HG02588 (cell line): ENCODE measurements at regions not wholly inside any gene's neighbourhood (a gene's known extent, or its start where the extent isn't known, plus 50 kb on each side); places are given as distances from the start of the nearest gene placed in this dataset.

Experiments
- ATAC-seq: cut with Tn5 transposase; IDR thresholded peaks from one replicate; pipeline ENCODE4 v1.9.1; 2021; ENCODE audit warnings: mild to moderate bottlenecking, moderate library complexity; ENCODE audit not compliant: unreplicated experiment

DNA sequence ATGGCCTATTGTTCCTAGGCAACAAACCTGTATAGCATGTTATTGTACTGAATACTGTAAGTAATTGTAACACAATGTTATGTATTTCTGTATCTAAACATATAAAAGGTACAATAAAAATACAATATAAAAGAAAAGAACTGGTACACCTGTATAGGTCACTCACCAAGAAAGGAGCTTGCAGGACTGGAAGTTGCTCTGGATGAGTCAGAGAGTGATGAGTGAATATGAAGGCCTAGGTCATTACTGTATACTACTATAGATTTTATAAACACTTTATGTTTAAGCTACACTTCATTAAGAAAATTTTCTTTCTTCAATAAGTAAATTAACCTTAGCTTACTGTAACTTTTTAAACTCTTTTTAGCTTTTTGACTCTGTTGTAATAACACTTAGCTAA lies 559.9 kb downstream of the PLPP3 start:
- no peak for ATAC-seq

DNA sequence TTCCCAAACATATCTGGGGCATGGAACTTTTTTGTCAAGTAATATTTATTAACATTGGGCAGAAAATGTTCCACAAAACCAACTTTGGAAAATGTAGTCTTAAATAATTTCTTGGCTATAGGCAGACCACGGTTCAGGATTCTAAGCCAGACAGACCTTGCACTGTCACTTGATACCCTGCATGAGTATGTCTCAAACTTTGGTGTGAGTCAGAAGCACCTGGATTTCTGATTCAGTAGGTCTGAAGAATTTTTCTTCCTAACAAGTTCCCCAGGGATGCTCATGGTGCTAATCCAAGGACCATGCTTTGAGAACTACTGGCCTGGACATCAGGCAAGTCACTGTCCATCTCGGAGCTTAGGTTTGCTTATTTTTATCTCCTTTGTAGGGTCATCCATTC lies 562.0 kb downstream of the PLPP3 start:
- no peak for ATAC-seq

DNA sequence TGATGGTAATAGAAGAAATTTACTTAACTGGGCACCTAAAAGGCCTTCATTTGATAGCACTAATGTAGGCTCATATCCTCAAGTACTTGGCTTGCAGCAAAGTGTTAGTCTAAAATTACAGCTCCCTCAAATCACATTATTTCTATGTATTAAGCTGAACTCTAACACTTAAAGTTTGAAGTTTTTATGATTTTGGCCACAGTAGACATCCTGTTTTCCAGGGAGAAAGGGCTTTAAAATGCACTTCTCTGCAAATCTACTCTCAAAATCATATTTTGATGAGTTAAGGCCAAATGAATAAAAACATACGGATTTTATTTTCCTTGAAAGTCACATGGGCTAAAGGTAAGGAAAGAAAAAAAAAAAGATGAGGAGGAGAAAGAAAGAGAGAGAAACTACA lies 575.5 kb downstream of the PLPP3 start:
- no peak for ATAC-seq

DNA sequence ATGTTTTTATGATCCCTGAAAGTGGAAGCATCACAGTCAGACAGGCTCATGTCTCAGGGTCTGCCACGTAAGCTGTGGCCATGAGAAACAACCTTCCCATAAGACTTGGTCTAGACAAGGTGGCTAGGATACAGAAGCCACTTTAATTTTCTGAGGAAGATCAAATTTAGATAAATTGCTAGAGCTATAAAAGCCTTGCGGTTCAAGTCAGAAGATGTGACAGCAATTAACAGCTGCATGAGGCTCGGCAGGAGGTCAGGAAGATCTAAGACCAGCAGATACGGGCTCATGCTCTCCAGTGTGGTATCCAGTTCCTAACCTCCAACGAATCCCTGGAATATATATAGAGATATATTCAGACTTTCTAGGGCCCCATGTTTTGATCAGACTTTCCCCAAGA lies 577.1 kb downstream of the PLPP3 start:
- no peak for ATAC-seq

DNA sequence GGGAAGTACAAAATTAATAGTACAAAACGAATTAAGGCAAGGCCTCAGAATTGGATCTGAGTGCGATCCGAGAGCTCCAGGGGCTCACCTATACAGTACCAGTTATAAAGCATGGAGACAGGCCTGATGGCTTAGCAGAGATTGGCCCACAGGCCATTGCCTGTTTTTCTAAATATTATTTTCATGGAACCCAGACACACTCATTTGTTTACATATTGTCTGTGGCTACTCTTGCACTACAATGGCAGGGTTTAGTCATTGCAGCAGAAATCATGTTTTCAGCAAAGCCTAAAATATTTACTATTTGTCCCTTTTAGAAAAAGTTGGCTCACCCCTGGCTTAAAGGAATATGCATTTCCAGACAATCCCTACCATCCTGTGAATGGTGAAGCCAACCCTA lies 578.9 kb downstream of the PLPP3 start:
- ATAC-seq: no peak

DNA sequence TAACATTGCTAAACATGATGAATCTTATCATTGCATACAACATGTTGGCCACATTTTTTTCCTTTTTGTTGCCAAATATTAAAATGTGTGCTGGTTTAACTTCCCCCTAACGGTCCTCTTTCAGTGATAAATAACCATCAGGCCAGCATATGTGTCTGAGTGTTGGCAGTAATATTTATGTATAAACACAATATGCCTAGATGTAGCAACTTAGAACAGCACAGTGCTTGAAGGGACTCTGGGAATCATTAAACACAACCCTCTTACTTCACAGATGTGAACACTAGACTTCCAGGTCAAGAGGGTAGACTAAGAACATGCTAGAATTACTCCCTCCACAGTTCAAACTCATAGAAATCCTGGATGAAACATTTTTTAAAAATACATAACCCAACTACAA lies 581.8 kb downstream of the PLPP3 start:
- no peak for ATAC-seq

DNA sequence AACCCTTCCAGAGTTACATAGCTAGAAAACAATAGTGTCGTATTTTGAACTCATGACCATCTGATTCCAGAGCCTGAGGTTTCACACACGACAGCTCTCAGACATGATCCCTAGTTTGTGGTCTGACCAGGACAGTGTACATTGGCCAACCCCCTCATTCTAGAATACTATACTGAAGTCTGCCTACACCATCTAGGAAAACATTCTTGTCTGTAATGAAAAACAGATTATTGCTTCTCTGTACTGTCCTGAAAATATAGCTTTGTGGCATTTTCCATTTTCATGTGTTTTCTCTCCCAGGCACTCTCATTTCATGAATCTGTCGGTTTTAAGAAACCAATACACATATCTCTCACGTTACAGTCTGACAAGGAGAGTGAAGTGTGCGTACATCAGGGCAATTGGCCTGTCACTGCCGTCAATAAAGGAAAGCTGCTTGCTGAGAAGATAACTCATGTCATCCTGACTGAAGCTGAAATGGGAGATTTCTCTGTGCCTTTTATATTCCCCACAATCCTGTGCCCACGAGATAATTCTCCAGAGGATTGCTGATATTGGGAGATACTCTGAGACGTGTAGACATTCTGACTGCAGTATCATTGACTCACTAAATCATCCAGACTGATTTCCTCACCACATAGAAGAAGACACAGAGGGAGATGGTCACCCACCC lies 585.6 kb downstream of the PLPP3 start:
- no peak for ATAC-seq

DNA sequence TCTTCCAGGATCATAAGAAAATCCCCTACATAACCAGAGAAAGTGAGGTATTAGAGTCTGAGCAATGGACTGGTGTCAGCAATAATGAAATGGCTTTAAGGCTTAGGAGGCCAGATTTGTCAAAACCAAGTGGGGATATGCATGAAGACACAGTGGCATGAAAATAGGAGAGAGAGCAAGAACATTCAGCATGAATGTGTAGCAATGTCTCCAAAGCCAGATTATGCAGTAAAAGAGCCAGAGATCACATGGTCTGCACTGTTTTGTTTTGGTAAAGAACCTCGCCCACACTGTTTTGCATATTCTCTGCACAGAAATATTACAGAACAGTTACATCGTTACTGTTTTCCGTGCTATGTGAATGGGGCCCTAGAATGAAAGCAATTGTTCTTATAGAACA lies 589.4 kb downstream of the PLPP3 start:
- no peak for ATAC-seq

DNA sequence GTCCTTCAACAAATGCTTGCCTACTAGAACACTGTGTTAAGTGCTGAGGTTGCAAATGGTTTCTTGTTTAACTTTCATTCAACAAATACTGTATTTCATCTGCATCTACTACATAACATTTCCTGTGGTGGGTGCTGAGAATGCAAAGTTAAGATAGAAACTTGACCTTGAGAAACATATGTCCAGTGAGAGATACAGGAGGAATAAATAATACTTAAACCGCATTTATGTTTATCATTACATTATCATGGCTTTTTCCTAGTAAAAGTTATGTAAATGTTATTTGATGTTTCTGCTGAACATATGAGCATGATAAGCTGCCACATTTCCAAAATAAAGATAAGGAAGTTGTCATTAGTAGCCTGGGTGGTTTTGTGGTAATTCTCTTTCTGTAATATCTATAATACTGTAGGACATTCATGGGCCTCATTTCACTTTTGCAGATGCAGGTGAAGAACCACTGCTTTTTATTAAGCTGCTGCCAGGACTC lies 590.4 kb downstream of the PLPP3 start:
- no peak for ATAC-seq

DNA sequence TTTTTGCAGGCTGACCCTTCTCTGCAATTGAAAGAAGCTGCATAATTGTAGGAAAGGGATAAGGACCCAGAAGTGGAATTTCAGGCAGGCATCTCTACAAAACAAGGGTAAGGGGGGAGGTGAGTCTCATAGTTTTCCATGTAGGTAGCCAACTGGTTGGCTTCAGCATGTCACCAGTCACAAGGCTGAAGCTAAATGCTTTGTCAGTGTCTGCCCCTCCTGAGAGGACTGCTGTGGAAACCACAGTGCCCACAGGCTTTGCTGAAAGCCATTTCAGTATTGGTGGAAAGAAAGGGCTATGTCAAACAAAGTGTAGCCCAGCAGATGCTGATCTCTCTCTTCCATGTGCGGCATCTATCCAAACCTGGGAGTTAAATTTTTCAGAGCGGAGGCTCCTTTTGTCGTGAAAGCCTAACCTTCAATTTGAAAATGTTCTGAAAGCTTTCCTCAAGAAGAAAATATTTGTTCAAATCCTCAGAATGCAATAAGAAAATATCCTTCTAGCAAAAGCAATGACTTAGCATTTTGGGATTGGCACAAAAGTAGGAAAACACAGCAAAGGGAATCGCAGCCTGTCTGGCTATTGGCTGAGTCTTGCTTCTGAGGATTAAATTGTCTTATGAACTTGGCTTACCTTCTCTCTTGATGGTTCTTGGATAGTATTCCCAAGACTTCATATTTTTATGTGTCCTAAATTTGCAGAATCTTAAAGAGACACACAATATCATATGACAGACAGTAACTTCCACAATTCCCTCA lies 591.7 kb downstream of the PLPP3 start:
- ATAC-seq: no peak

DNA sequence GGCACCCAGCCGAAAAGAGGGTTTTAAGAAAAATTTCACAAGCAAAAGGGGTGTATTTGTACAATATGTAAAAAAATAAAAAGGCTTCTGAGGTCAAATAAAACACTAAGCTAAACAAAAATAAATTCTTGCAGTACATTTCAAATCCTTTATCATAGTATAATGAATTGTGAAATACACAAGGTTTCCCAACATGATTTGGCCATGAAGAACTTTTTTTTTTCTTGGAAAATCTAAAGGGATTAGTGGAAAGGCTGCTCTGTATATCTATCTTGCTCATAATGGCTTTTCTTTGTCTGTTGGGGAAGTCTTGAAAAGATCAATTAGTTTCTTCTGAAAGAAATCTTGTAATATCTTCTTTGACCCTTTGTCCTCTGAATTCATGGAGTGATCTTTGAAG lies 593.4 kb downstream of the PLPP3 start:
- ATAC-seq: no peak

DNA sequence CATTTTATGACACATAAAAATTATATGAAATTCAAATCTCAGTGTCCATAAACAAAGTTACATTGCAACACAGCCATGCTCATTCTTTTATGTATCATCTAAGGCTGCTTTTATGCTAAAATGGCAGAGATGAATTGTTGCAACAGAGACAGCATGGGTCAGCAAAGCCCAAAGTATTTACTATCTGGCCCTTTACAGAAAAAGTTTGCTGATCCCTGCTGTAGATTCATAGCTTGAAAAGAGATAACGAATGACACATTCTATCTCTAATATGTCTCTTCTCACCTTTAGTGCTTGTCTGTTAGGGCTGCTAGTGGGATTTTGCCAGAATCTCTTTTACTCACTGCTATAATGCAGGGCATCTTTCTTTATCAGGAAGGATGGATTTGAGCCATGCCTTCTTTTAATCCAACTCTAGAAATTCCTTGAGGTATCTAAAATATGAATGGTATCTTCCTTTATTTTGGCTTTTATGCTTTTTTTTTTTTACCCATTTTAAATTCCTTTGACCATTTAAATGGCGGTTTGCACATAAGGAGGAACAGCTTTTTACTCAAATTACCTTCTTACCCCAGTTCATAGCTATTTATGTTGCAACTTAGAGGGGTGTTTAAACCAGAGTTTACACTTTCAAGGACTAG lies 598.2 kb downstream of the PLPP3 start:
- ATAC-seq: no peak

DNA sequence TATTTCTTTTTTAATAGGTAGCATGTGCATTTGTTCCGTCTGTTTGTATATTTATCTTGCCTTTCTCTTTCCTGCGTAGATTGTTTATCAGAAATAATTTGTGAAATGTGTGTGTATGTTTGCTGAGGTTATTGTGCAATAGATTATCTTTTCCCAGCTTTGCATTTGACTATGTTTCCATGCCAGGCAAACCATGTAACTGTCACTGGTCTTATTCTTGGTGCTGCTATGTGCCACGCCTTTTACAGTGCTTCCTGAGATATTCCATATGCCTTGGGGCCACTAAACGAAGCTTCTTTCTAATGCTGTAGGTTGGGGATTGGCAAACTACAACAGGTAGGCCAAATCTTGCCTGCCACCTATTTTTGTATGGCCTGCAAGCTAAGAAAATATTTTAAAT lies 598.8 kb downstream of the PLPP3 start:
- no peak for ATAC-seq

DNA sequence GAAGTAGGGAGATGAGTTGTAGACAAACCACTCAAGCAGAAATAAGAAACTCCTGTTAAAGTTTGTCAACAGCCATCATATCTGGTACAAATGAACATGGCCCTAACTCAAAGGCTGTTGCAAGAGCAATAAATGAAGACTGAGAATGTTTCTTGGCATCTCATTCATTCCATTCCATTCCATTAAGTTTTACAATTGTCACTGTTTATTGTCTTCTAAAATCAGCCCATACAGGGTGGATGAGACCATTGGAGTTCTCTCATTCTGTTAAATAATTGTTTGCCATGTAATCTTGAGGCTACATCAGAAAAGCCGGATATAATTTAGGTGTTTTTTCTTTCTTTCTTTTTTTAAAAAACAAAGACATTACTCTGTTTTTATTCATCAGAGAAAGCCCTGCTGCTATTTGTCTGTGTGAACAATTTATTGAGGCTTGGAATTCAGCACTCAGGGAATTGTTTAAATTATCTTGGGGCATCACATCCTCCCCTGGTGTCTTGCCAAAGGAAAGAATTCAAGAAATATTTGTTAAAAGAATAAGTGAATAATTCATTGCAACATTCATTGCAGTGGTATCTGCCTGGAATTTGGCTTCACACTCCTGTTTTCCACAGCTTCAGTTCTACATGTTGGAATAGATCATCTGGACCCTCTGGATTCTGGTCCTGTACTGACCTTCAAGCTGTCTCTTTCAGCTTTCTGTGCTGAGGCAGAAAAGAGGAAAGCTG lies 604.5 kb downstream of the PLPP3 start:
- ATAC-seq: no peak

DNA sequence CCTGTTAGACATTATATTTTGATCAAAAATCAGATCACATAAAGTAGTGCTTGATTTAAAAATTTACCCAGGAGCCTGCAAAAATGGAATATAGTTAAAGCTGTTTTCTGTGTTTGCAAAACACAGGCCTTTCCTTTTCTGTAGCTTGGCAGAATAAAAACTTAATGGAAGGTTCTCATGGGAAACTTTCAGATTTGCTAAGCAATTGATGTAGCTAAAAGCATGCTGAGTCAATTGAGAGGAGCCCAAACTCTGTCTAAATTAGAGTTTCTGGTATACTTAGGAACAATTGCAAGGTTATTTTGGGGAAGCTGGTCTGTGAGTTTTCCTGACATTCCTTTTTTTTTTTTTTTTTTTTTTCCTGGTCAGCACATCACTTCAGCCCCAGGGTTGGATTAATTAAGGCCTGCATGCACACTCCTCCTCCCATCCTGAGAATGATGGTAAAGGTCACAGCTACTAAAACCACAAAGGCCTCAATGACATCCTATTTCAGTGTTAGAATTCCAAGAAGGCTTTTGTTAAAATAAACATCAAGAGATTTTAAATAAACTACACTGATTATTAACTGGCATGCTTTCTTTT lies 608.7 kb downstream of the PLPP3 start:
- no peak for ATAC-seq

DNA sequence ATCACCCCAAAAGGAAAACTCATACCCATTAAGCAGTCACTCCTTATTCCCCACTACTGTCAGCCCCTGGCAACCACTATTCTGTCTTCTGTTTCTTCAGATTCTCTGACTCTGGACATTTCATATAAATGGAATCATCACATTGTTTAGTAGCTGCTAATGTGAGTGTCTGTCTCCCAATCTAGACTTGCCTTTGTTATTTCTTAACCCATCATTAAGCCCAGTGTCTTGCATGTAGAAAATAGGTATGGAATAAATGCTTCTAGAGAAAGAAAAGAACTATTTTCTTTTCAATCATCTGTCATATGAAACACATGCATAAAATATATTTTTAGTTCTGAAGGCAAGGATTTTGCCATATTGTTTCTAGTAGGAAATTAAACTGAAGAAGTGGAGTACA lies 610.0 kb downstream of the PLPP3 start:
- no peak for ATAC-seq

DNA sequence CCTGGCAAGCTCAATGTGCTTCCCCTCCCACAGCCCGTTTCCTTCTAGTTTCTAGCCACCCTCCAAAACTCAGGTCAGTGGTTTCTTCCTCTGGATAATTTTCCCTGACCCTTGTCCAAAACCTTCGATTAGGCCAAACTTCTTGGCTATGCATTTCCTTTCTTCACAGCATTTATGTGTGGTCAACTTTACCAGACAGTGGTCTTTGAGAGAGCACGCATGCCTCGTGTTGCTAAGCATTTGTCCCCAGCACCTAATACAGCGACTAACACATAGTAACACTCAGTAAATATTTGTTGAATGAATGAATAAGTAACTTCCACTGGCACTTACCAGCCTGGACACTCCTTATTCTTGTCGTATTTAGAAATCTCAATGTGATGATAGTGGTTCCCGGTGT lies 610.7 kb downstream of the PLPP3 start:
- ATAC-seq: no peak

DNA sequence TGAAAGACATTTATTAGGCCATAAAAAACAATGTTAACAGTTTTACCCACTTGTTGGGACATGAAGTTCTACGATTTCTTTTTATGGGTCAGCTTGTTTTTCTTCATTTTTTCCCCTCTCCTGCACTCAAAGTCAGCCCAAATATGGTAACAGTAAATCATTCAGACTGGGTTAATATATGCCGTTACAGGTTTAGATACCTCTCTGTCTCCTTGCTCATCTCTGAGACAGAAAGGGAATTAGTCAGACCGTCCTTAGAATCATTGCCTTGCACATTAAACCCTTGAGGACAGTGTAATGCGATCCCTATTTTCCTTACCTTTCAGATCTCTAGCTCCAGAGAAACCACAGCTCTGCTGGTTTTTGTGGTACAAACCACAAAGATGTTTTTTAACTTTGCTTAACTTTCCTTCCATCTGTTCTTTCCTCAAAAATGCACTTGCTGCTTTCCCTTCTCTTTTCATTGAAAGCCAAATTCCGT lies 613.3 kb downstream of the PLPP3 start:
- no peak for ATAC-seq

DNA sequence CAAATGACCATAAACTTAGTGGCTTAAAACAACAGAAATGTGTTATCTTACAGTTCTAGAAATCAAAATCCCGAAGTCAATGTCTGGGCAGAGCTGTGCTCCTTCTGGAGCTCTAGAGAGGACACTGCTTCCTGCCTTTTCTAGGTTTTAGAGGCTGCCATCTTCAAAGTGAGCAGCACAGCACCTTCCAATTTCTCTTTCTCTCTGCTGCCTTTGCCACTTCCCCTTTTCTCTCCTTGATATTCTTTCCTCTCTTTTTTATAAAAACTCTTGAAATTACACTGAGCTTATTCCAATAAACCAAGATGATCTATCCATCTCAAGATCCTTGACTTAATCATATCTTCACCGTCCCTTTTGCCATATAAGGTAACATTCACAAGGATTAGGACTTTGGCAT lies 616.9 kb downstream of the PLPP3 start:
- no peak for ATAC-seq

DNA sequence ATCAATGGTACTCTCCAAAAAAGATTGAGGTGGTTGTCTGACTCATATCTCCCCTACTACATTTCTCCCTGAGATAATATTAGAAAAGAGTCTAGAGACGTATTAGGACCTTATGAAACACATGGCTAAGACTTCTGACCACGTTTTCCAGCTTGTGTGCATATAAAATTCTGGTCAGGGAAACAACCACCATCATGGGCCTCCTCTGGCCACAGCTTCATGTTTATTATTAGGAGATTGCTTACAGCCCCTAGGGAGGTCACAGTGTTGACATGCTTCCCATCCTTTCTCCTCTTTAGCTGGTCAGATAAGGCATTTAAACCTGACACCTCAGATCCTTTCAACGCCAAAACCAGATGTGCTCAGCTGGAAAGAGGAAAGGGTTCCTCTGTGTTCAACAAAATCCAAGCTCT lies 620.2 kb downstream of the PLPP3 start:
- no peak for ATAC-seq

DNA sequence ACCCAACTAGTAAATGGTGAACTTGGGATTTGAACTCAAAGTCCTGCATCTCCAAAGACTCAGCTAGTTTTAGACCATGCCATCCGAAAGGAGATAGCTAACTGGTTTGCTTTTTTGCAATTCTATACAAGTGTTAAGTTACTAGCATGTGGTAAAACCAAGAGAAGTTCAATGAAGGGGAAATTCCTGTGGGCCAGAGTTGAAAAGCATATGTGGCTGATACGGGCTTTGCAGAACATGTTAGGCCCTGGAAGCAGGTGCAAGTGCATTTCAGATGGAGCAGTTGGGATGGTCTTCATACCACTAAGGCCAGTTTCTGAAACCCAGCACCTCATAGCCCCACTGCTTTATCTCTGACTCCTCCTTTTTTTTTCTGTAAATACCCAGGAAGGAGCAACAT lies 620.9 kb downstream of the PLPP3 start:
- no peak for ATAC-seq
